H9 (cell line): ENCODE measurements at regions not wholly inside any gene's neighbourhood (a gene's known extent, or its start where the extent isn't known, plus 50 kb on each side); places are given as distances from the start of the nearest gene placed in this dataset.

Experiments
- DNase-seq: peaks from one replicate; pipeline ENCODE4 v3.0.0-alpha.2; 2017
- H2AFZ ChIP-seq: one replicate; pipeline ENCODE4 v1.6.1; 2013; ENCODE audit warnings: mild to moderate bottlenecking, low read length, control low read depth, moderate library complexity
- H2AK5ac ChIP-seq: 2 replicates; pipeline ENCODE4 v1.6.1; 2013; ENCODE audit warnings: low read length, control low read depth, mixed read lengths; ENCODE audit not compliant: insufficient read length
- H2BK120ac ChIP-seq: one replicate; pipeline ENCODE4 v1.6.1; 2013; ENCODE audit warnings: low read depth, mild to moderate bottlenecking, low read length, control low read depth, inconsistent platforms; ENCODE audit not compliant: poor library complexity, severe bottlenecking
- H2BK12ac ChIP-seq: 2 replicates; pipeline ENCODE4 v1.6.1; 2013; ENCODE audit warnings: low read length, control low read depth, mixed read lengths, low read depth; ENCODE audit not compliant: insufficient read length
- H2BK15ac ChIP-seq: 2 replicates; pipeline ENCODE4 v1.6.1; 2013; ENCODE audit warnings: low read depth, low read length, control low read depth
- H2BK20ac ChIP-seq: one replicate; pipeline ENCODE4 v1.6.1; 2013; ENCODE audit warnings: low read depth, mild to moderate bottlenecking, low read length, control low read depth, inconsistent platforms; ENCODE audit not compliant: poor library complexity, severe bottlenecking
- H2BK5ac ChIP-seq: 2 replicates; pipeline ENCODE4 v1.6.1; 2013; ENCODE audit warnings: low read length, control low read depth, mixed read lengths; ENCODE audit not compliant: insufficient read length
- H3K14ac ChIP-seq: 2 replicates; pipeline ENCODE4 v1.6.1; 2013; ENCODE audit warnings: low read length, control low read depth; ENCODE audit not compliant: insufficient read depth
- H3K18ac ChIP-seq: 2 replicates; pipeline ENCODE4 v1.6.1; 2013; ENCODE audit warnings: low read depth, mild to moderate bottlenecking, mixed read lengths, low read length, control low read depth; ENCODE audit not compliant: insufficient read length
- H3K23ac ChIP-seq: 2 replicates; pipeline ENCODE4 v1.6.1; 2013; ENCODE audit warnings: low read length, control low read depth, mixed read lengths, low read depth; ENCODE audit not compliant: insufficient read length
- H3K23me2 ChIP-seq: 2 replicates; pipeline ENCODE4 v1.6.1; 2013; ENCODE audit warnings: low read depth, mild to moderate bottlenecking, mixed read lengths, low read length, control low read depth; ENCODE audit not compliant: insufficient read length, poor library complexity, severe bottlenecking
- H3K27ac ChIP-seq: 2 replicates; pipeline ENCODE4 v1.5.1; 2013; ENCODE audit warnings: low read length, control low read depth, mixed read lengths, low read depth; ENCODE audit not compliant: insufficient read length
- H3K27me3 ChIP-seq: 2 replicates; pipeline ENCODE4 v1.6.1; 2013; ENCODE audit warnings: low read length, control low read depth, inconsistent platforms; ENCODE audit not compliant: insufficient read depth
- H3K4ac ChIP-seq: 2 replicates; pipeline ENCODE4 v1.6.1; 2013; ENCODE audit warnings: low read depth, mild to moderate bottlenecking, control low read depth, inconsistent platforms, low read length, moderate library complexity
- H3K4me1 ChIP-seq: 2 replicates; pipeline ENCODE4 v1.6.1; 2013; ENCODE audit warnings: low read length, control low read depth, inconsistent platforms; ENCODE audit not compliant: insufficient read depth
- H3K4me2 ChIP-seq: 2 replicates; pipeline ENCODE4 v1.6.1; 2013; ENCODE audit warnings: low read length, control low read depth, mixed read lengths; ENCODE audit not compliant: insufficient read length, insufficient read depth
- H3K56ac ChIP-seq: 2 replicates; pipeline ENCODE4 v1.6.1; 2013; ENCODE audit warnings: low read depth, mild to moderate bottlenecking, mixed read lengths, low read length, control low read depth; ENCODE audit not compliant: insufficient read length
- H3K79me1 ChIP-seq: 2 replicates; pipeline ENCODE4 v1.6.1; 2013; ENCODE audit warnings: low read depth, mild to moderate bottlenecking, moderate library complexity, low read length, control low read depth, inconsistent platforms; ENCODE audit not compliant: insufficient read depth, poor library complexity, severe bottlenecking
- H3K79me2 ChIP-seq: 2 replicates; pipeline ENCODE4 v1.6.1; 2013; ENCODE audit warnings: low read length, control low read depth, inconsistent platforms; ENCODE audit not compliant: insufficient read depth
- H3K9ac ChIP-seq: 2 replicates; pipeline ENCODE4 v1.6.1; 2013; ENCODE audit warnings: low read length, control low read depth, mixed read lengths; ENCODE audit not compliant: insufficient read length; ENCODE audit errors: extremely low read depth
- H3K9me3 ChIP-seq: one replicate; pipeline ENCODE4 v1.6.1; 2013; ENCODE audit warnings: low read depth, low read length, inconsistent platforms; ENCODE audit not compliant: control insufficient read depth
- H3T11ph ChIP-seq: one replicate; pipeline ENCODE4 v1.6.1; 2013; ENCODE audit warnings: mild to moderate bottlenecking, low read length, control low read depth, inconsistent platforms
- H4K20me1 ChIP-seq: one replicate; pipeline ENCODE4 v1.6.1; 2013; ENCODE audit not compliant: control insufficient read depth, insufficient read length, insufficient read depth
- H4K5ac ChIP-seq: 2 replicates; pipeline ENCODE4 v1.6.1; 2013; ENCODE audit warnings: low read depth, mild to moderate bottlenecking, mixed read lengths, low read length, control low read depth; ENCODE audit not compliant: insufficient read length
- H4K8ac ChIP-seq: replicated peaks from 2 replicates; pipeline ENCODE4 v1.6.1; 2013; ENCODE audit warnings: low read length, control low read depth, mixed read lengths, low read depth; ENCODE audit not compliant: insufficient read length
- H4K91ac ChIP-seq: 2 replicates; pipeline ENCODE4 v1.6.1; 2013; ENCODE audit warnings: low read depth, mild to moderate bottlenecking, moderate library complexity, mixed read lengths, low read length, control low read depth; ENCODE audit not compliant: insufficient read length
- H3K27ac Mint-ChIP-seq, 3 experiments: 2 replicates in 2 of 3; 3 replicates in 1 of 3; pipeline ENCODE4 v1.8.0; 2020 to 2021; ENCODE audit warnings: mixed read lengths in 3 of 3, mild to moderate bottlenecking in 1 of 3, moderate library complexity in 1 of 3
- H3K27me3 Mint-ChIP-seq: 2 replicates; pipeline ENCODE4 v1.8.0; 2021; ENCODE audit warnings: low read depth, mild to moderate bottlenecking, moderate library complexity, mixed read lengths
- H3K36me3 Mint-ChIP-seq, 3 experiments: 2 replicates in 2 of 3; 3 replicates in 1 of 3; pipeline ENCODE4 v1.8.0; 2020 to 2021; ENCODE audit warnings: low read depth in 3 of 3, mixed read lengths in 3 of 3; ENCODE audit not compliant: insufficient read depth in 1 of 3
- H3K4me1 Mint-ChIP-seq, 2 experiments: 2 replicates each; pipeline ENCODE4 v1.8.0; 2020; ENCODE audit warnings: mixed read lengths in 2 of 2
- H3K4me3 Mint-ChIP-seq, 2 experiments: 2 replicates in 1 of 2; 3 replicates in 1 of 2; pipeline ENCODE4 v1.8.0; 2020 to 2021; ENCODE audit warnings: mild to moderate bottlenecking in 2 of 2, mixed read lengths in 2 of 2, moderate library complexity in 1 of 2
- H3K9me3 Mint-ChIP-seq, 2 experiments: 2 replicates in 1 of 2; 3 replicates in 1 of 2; pipeline ENCODE4 v1.8.0; 2020; ENCODE audit warnings: mild to moderate bottlenecking in 2 of 2, mixed read lengths in 2 of 2, moderate library complexity in 1 of 2
- CTCF ChIP-seq: fragments of 200-600 bp; sonication (generic); conservative IDR thresholded peaks from 3 replicates; pipeline ENCODE4 v1.8.0; 2021; ENCODE audit warnings: antibody characterized with exemption, mild to moderate bottlenecking
- WGBS: extraction: QIAGEN DNeasy Blood & Tissue Kit; methylation state at CpG from one replicate; pipeline ENCODE4 v1.1.7; 2013; ENCODE audit warnings: missing lambda C conversion rate, low lambda C conversion rate, mixed read lengths; ENCODE audit not compliant: insufficient read length; ENCODE audit errors: extremely low coverage; 5-methylcytosine and 5-hydroxymethylcytosine counted together

DNA sequence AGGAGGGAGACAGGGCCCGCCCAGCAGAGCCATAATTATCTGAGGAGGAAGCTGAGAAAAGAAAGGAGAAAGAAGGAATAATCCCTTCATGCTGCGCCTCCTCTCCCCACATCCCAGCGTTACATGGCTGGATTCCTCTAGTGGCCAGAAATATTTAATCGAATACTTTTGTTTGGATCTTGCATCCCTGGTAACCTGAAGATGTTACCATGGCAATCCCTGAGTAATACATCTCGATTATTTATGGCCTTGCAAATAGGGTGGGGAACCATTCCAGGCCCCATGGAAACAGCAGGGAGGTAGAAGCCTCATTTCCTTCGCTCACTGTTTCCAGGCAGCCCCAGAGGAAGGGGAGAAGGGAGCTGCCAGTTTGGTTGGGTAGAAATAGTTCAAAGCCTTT, 357.7 kb downstream of the BUD13 start:
- H3T11ph ChIP-seq: no peak overlapping the region
- no peak overlapping the region for H2AFZ ChIP-seq
- H3K4me2 ChIP-seq: no peak overlapping the region
- H2BK5ac ChIP-seq: no peak overlapping the region
- H3K27me3 ChIP-seq: no peaks in the 10 kb centered on the region
- Mint-ChIP-seq H3K27ac (peak overlapping the region in 2 of 3 experiments; percentile 59 to 68; a peak in 2 of 7 replicates), H3K27me3 (no peaks in the 10 kb centered on the region; the same call in 1 of the 2 replicates), H3K36me3 (peaks cover 0 to 5% (median 4%) of the 10 kb centered on the region in 3 experiments; a peak in 4 of 7 replicates), H3K9me3 (peaks cover 3 to 4% of the 10 kb centered on the region in 2 experiments; a peak in 4 of 5 replicates), H3K4me3 (no peak overlapping the region), H3K4me1 (peaks cover 30 to 34% of the 10 kb centered on the region in 2 experiments)
- no peak overlapping the region for H3K18ac ChIP-seq
- no peaks in the 10 kb centered on the region for H3K23me2 ChIP-seq
- no peak overlapping the region for H2BK15ac ChIP-seq
- no peak for DNase-seq
- H3K4ac ChIP-seq: no peak overlapping the region
- no peak overlapping the region for H4K91ac ChIP-seq
- H2BK12ac ChIP-seq: no peak overlapping the region
- WGBS: no CpG with 5 or more reads among the region's 6 CpGs
- no peak overlapping the region for H3K27ac ChIP-seq
- H3K4me1 ChIP-seq: peaks cover 3% of the 10 kb centered on the region; the same call in 1 of the 2 replicates
- TF ChIP-seq CTCF: no peak; the same call in 2 of the 3 replicates
- no peak overlapping the region for H3K9ac ChIP-seq
- H3K79me1 ChIP-seq: no peaks in the 10 kb centered on the region
- no peaks in the 10 kb centered on the region for H3K9me3 ChIP-seq
- H3K56ac ChIP-seq: no peak overlapping the region
- H2AK5ac ChIP-seq: no peak overlapping the region
- H2BK20ac ChIP-seq: no peak overlapping the region
- no peak overlapping the region for H3K23ac ChIP-seq
- no peak overlapping the region for H4K5ac ChIP-seq
- H3K79me2 ChIP-seq: no peaks in the 10 kb centered on the region
- no peaks in the 10 kb centered on the region for H4K20me1 ChIP-seq
- no peak overlapping the region for H4K8ac ChIP-seq
- H3K14ac ChIP-seq: no peak overlapping the region
- no peak overlapping the region for H2BK120ac ChIP-seq
